Mammary epithelial cell (primary cell): ENCODE measurements at regions not wholly inside any gene's neighbourhood (a gene's known extent, or its start where the extent isn't known, plus 50 kb on each side); places are given as distances from the start of the nearest gene placed in this dataset.

Source experiments
- CTCF ChIP-seq, 2 donors: IDR thresholded peaks in 1 of 2; conservative IDR thresholded peaks in 1 of 2; 2 replicates each; pipeline ENCODE4 v1.5.1; 2011 to 2012; ENCODE audit warnings: inconsistent platforms in 2 of 2, low read length in 2 of 2, mild to moderate bottlenecking in 2 of 2, control low read depth in 1 of 2, low read depth in 1 of 2; ENCODE audit not compliant: insufficient read depth in 1 of 2; ENCODE audit errors: extremely low read depth in 1 of 2
- EZH2 ChIP-seq: IDR thresholded peaks from 2 replicates; pipeline ENCODE4 v1.6.1; 2012; ENCODE audit warnings: low read length, inconsistent platforms, borderline replicate concordance

GRCh38 chr2:17146358-17146757 is 371.9 kb downstream of the RAD51AP2 start:
- no peak for TF ChIP-seq CTCF (conservative IDR thresholded peaks at IDR 0.05 in 1 of 2, IDR thresholded peaks at IDR 0.05 in 1 of 2; ENCODE audit: extremely low read depth in 1 of 2, insufficient read depth in 1 of 2, low read depth in 1 of 2, low read length in 2 of 2)
- TF ChIP-seq EZH2 = no peak
